ENCODE measurements at regions not wholly inside any gene's neighbourhood (a gene's known extent, or its start where the extent isn't known, plus 50 kb on each side); places are given as distances from the start of the nearest gene placed in this dataset.

DNA sequence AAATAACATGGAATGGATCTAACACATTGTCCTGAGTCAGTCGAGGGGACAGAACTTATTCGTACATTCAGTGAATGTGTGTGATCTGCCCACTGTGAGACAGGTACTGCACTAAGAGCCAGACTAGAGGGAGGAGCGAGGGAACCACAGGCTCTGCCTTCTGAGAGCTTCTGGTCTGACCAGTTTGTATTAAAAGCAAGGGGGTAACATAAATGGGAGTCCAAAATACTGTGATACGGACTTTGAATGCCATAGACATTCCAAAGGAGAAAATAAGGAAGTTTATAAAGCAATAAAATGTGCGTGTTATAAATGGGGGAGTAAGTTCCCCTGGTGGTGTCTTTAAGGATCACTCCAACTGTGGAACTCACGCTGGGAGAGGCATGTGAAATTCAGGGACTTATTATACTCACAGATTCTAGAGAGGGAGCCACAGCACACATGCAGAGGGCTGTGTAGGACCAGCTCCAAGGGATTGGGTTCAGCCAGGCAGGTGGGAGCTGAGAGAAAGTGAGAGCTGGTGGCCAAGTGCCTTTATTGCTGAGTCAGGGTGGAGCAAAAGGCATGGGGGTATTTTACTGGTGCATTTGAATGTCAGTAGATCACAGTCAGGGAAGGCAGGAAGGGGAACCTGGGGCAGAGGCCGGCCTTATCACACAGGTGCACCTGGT, 186.5 kb upstream of the WWC1 start:
- DNase-seq (ENCODE audit: extremely low read depth, low read depth, low spot score) = no peak

DNA sequence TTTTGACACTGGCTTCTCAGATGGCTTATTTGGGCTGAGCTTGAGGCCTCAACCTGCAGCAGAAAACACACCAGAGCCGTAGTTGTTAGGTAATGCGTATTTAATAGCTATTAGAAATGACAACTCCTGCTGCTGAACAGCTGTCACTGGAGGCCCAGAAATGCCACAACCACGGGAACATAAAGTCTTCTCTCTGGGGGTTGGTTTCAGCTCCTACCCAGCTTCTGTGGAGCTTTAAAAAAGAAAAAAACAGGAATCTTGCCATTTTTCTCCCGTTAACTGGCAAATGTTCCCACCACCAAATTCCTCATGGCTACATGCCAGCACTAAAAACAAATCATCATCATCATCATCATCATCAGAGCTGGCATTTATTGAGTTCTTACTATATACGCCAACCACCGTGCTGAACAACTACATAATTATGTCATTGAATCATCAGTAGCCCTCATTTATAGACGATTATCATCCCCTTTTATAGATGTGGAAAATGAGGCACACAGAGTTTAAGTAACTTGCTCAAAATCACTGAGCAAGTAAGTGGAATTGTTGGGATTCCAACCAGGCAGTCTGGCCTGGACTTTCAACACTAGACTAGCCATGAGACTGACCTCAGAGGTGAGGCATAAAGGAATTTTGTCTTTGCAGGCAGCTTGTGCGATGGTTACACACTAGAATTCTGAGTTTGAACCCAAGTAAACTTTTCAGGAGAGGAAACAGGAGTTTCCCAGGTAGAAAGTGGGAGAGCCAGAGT, 185.3 kb upstream of the WWC1 start:
- DNase-seq (ENCODE audit: extremely low read depth, low read depth, low spot score) = no peak

DNA sequence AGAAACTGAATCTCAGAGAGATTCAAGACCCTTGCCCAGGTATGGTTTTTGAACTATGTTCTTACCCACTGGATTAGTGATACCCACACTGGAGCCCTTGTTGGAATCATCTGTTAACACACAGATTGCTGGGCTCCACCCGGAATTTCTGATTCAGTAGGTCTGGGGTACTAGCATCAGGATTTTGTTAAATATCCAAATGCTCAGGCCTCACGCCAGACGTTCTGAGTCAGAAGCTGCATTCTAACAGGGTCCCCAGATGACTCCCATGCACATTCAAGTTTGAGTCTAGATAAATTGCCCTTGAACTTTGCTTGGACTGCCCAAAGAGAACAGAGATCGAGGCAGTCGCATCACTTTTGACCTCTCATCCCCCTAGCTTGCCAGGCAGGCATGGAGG, 182.0 kb upstream of the WWC1 start:
- DNase-seq (ENCODE audit: extremely low read depth, low read depth, low spot score) = no peak

DNA sequence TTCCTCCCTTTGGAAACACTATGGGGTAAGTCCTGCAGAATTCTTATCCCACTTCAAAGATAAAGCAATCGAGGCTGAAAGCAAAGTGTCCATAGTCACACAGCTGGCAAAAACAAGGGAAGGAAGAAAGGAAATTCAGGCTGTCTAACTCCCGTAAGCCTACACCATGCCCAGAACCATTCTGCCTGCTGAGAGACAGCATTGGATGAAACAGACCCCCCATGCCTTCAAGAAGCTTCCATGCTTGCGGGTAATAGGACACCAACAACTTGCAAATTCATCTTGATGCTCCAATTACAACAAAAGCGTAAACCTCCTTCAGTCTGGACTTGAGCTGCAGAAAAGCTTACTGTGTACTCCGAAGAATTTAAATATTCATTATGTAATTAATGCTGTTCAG, 181.1 kb upstream of the WWC1 start:
- no peak for DNase-seq (ENCODE audit: extremely low read depth, low read depth, low spot score)

DNA sequence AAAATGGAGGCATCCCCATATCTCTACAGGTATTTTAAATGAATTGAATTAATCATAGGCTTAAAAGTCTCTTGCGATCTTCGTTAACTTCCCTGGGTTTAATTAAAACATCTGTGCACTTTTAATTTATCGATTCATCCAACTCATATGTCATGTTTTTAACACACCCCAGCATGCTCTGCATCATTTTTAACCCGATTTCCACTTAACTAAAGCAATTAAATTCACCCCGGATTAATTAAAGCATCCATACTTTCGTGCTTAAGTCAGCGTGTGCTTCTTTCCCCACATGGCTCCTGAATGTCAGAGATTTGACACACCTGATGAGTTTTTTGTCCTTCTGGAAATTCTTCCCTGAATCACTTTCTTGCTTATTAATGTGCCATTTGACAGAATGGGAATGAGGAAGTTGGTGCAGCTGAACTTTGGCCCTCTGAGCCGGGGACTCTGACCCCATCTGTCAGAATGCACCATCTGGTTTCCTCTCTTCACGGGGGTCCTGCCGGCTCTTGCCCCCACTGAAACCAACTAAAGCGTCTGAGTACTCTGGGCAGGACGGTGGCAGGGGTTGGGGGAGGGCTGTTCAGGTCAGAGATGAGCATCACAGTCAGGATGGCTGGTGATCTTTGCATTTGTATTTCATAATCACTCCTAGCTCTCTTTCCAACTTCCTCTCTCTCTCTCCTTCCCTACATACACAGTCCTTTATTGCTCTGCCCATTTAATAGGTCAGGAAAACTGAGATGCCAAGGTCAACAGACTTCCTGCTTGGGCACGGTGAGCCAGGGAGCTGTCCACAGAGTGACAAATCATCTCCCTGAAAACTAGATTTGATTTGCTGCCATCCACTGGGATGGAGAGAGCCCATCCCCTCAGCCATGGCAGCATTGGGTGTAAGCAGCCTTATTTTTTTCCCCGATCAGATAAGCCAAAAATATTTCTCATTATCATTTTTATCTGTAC, 180.3 kb upstream of the WWC1 start:
- DNase-seq (ENCODE audit: extremely low read depth, low read depth, low spot score) = no peak

DNA sequence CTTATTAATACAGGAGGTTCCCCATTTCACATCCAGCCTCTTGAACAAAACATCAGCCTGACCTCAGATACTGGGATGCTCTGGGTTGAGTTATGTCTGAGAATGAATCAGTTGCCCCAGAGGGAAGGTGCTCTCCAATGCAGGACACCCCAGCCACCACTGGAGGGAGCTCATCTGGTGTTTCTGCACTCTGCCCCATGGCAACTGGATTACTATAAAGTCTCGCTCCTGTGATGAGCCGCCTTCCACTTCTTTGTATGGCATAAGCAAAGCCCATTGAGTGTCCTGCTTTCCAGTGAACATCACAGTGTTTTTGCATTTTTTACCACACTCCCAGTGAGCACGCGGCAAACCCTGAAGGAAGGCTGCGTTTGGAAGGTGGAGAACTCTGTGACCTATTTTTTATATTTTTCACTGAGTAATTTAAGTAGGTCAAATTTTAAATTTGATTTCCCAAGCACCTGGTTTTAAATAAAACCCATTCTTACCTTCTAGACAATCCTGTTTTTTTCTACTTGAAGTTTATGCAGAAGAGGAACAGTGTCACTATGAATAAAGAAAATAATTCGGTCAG, 176.9 kb upstream of the WWC1 start:
- no peak for DNase-seq (ENCODE audit: extremely low read depth, low read depth, low spot score)

DNA sequence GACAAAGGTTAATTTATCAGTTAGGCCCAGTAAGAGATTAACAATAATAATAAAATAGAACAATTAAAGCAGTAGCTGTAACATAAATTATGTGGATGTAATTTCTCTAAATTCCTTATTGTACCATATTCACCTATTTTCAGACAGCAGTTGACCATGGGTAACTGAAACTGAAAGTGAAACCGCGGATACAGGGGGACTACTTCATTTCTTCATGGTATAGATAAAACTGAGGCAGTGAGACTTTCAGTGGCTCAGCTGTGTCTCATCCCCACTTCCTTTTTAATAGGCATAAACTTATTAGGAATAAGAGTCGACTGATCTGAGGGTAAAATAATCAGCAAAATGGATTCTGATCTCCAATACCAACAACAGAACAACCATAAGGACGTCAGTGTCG, 174.0 kb upstream of the WWC1 start:
- no peak for DNase-seq (ENCODE audit: extremely low read depth, low read depth, low spot score)

DNA sequence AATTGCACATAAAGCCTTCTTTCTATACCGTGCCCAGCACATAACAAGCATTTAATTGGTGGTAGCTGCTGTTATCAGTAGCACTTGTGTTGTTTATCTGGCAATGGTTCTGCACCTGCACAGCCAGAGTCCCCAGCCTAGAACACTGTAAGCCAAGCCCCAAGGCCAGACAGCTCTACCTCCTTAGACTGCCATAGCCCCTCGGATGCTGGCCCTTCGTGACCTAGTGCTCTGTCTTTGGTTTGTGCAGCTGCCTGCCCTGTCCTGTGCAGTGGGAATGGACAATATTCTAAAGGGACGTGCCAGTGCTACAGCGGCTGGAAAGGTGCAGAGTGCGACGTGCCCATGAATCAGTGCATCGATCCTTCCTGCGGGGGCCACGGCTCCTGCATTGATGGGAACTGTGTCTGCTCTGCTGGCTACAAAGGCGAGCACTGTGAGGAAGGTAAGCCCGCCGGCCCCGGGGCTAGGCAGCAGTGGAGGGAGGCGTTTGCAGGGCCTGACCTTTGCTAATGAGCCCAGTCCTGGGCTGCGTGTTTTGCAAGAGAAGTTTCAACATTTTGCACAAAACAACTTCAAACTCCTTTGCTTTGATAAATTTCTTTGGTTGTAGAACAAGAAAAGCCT, 173.3 kb upstream of the WWC1 start:
- DNase-seq (ENCODE audit: extremely low read depth, low read depth, low spot score) = no peak

DNA sequence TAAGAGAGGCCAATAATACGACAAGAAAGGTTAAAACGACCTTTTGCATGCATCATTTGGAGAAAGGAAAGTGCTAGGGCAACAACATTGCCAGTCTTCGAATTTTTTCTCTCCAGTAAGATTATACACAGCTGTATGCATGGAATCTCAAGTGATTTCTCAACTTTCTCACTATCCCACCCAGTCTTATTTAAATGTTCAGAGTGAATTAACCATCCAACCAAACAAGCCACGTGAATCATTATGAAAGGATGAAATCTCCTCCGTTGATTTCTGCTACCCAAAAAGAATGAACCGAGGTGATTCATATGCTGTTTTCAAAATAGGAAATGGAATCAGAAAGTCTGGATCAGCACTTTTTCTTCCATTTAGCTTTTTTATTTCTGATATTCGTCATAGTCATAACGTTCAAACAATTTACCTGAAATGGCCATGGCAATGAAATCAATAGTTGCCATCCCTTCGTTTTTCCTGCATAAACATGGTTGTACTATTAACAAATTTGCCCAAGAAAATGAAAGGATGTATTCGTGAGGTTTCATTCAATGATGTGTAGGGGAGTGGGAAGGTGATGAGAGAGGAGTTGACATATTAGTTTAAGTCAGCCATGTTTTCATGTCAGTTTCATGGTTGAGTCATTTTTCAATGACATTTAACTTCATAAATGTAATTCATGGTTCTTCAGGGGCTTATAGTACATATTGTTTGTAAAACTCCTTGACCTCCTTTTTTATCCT, 170.9 kb upstream of the WWC1 start:
- no peak for DNase-seq (ENCODE audit: extremely low read depth, low read depth, low spot score)

DNA sequence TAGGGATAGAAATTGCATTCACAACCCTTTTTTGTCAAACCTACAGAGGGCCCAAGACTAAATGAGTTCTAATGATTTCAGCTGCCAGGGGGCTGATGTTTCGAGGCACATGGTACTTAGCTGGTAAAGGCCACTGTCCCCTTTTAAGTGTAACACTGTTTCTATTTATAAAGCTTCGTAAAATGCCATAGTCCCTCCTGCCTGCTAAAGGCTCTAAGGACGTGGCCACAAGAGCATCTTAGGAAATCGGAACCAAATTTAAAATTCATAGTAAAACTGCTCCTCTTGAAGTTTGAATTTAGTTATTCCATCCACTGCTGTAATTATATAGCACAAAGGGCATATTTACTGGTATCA, 170.3 kb upstream of the WWC1 start:
- no peak for DNase-seq (ENCODE audit: extremely low read depth, low read depth, low spot score)

DNA sequence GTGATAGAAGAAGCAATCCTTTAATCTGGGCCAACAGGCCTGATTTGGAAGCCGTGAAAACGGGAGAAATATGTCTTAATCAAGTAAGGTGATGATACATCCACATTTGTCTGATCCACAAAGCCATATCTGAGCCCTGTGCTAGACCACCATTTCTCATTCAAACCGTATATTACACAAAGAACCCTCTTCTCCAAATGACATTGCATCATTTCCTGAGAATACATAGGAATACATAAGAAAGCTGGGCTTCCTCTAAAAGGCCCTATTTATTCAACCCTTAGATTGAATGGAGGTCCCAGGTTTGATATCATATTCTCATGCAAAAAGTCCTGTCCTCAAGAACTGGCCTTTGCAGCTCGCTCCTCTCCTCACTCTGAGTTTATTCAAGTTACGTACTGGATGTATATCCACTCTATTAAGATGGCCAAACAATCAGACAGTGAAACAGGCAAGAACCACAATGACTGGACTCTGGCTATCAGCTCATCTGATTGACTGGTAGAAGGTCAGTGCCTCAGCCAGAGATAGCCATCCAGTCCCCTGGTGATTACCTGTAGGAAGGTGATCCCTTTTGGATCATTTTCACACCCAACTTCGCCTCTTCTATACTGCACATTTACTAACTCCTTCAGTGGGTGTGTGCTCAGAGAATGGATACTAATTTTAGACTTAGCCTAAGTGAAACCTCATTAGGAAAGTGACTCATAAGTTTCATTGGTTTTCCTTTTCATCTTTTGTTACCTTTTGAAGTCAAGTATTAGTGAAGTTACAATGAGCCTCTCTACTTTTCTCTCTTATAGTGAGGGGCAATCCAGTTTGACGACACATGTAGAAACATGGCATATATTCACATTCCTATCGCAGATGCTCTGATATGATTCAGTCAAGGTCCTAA, 167.6 kb upstream of the WWC1 start:
- DNase-seq (ENCODE audit: extremely low read depth, low read depth, low spot score) = no peak

DNA sequence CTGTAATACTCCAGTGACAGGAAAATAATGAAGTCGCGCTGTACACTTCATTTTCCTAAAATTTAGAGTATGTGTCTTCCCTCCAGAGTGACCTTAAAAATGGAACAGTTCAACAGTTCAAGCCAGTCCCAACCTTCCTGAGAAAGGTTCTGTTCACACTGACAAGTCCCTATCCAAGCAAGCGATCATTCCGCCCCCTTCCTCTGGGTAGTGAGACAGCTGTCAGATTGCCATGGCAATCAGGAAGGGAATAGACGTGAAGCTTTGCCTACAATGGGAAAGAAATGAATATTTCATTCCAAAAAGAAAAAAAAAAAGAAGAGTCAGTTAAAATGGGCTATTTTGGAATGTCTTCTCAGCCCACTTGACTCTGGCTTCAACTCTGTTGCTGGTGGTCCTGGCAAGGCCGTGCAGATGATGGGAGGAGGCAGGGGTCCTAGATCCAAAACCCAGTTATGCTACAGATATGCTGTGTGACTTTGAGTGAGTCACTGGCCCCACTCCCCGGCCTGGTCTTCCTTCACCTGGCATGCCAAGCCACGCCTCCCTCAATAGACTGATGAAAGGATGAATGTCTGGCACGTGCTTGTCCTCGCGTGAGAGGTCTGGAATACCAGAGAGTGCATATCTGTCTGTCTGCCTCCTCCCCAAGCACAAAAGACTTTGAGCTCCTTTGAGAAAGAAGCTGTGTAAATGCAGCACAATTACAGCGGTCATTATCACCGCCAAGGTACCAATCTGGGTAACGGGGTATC, 165.8 kb upstream of the WWC1 start:
- DNase-seq (ENCODE audit: extremely low read depth, low read depth, low spot score) = no peak

DNA sequence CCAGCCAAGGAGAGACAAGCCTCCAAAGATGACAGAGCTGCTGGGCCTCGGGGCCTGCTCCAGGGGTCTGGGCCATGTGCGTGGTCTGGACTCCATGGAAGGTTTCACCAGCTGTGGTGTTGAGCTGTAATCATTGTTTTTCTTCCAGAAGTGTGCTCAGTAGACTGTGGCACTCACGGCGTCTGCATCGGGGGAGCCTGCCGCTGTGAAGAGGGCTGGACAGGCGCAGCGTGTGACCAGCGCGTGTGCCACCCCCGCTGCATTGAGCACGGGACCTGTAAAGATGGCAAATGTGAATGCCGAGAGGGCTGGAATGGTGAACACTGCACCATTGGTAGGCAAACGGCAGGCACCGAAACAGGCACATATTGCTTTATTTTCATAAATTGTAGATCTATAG, 164.8 kb upstream of the WWC1 start:
- DNase-seq (ENCODE audit: extremely low read depth, low read depth, low spot score) = no peak

DNA sequence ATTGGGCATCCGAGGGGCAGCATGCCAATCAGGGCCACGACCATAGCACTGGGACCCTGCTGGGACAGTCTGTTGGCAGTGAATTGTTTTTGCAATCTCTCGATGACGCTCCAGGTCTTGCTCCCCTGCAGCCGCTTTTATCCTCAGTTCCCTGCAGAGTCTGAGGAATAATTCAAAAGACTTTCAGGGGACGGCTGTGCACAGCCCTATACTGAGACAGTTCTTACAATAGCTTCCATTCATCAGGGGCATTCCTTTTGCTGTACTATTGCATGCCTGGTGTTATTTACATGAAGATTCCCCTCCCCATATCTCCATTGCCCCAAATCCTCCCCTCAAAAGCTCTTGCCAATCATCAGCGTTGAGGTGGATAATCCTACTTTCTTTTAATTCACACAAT, 163.3 kb upstream of the WWC1 start:
- no peak for DNase-seq (ENCODE audit: extremely low read depth, low read depth, low spot score)

DNA sequence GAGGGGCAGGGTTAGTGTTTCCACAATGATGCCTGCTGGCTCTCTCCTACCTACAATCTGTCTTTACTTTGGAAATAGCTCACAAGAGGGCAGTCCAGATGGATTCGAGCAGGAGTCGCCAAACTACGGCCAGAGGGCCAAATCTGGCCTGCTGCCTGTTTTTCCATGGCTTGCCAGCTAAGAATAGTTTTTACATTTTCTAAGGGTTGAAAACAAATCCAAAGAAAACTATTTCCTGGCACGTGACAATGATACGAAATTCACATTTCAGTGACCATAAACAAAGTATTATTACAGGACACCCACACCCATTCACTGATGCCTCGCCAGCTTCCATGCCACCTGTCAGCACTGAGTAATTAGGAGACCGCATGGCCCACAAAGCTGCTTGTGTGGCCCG, 162.9 kb upstream of the WWC1 start:
- DNase-seq (ENCODE audit: extremely low read depth, low read depth, low spot score) = no peak

DNA sequence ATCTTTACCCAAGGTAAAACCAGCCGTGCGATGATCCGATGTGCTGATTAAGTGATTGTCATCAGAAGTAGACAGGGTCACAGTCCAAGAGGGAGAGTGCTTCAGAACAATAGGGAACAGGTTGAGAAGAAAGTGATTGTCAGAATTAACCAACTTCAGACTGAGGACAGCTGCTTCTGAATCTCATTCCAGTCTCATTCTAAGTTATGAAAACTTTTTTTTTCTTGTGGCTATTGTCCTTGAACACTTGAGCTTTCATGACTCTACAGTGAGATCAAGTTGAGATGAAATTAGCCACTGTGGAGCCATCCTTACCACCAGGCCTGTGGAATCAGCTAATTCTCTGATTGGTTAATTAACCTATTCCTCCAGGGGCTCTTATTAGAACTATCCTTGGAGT, 159.9 kb upstream of the WWC1 start:
- DNase-seq (ENCODE audit: extremely low read depth, low read depth, low spot score) = no peak

DNA sequence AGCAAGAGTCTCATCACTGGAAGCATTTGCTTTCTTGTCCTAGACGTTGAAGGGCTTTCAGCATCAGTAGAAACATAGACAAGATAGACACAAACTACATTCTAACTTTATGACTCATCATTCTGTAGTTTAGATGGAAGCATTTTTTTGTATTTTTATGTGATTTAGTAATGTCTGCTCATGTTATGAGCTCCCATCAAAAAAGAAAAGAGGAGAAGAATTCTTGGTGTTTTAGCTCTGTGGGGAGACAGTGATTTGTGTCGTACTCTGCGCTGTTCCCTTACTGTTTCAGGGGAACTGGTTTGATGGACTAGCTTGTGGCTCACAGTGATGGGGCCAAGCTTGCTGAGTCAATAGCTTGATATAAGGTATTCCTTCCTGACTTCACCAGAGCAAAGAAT, 159.2 kb upstream of the WWC1 start:
- DNase-seq (ENCODE audit: extremely low read depth, low read depth, low spot score) = no peak

DNA sequence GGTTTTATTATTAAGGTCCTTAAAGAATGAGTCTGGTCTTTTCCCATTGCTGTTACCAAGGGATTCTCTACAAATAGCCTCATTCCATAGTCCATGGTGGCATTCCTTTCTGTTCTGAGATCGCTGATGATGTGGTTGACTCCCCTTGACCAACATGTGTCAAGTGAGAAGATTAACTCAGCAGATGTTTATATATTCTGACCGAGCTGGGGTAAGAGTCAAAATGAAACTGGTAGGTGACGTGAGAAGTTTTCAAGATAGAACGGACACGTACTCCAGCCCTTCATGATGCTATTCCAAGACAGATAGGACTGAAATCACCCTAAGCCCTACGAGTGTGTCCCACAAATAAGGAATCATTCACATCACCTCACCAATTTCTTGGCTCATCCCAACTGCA, 155.5 kb upstream of the WWC1 start:
- DNase-seq (ENCODE audit: extremely low read depth, low read depth, low spot score) = no peak
